WERI-Rb-1 (cell line): ENCODE measurements at regions not wholly inside any gene's neighbourhood (a gene's known extent, or its start where the extent isn't known, plus 50 kb on each side); places are given as distances from the start of the nearest gene placed in this dataset.

Experiments
- DNase-seq: peaks from one replicate; pipeline ENCODE4 v3.0.0-alpha.2; 2020
- H3K27ac ChIP-seq: fragments of 250-450 bp; sonication (Bioruptor Pico); 2 replicates; pipeline ENCODE4 v1.5.1; 2020; ENCODE audit warnings: mild to moderate bottlenecking, moderate library complexity
- H3K27me3 ChIP-seq: fragments of 250-450 bp; sonication (Bioruptor Pico); 2 replicates; pipeline ENCODE4 v1.5.1; 2021; ENCODE audit warnings: mild to moderate bottlenecking, low read depth, moderate library complexity; ENCODE audit not compliant: insufficient read depth, severe bottlenecking
- H3K36me3 ChIP-seq: fragments of 250-450 bp; sonication (Bioruptor Pico); 2 replicates; pipeline ENCODE4 v1.5.1; 2020; ENCODE audit warnings: mild to moderate bottlenecking, moderate library complexity
- H3K4me3 ChIP-seq: 2 replicates; pipeline ENCODE4 v1.5.1; 2011; ENCODE audit warnings: low read depth, mild to moderate bottlenecking, control low read depth, low read length
- H3K9me3 ChIP-seq: fragments of 250-450 bp; sonication (Bioruptor Pico); 2 replicates; pipeline ENCODE4 v1.5.1; 2021; ENCODE audit warnings: mild to moderate bottlenecking, moderate library complexity; ENCODE audit not compliant: severe bottlenecking
- TF ChIP-seq, protein P1 (sequence below): IDR thresholded peaks from 2 replicates; pipeline ENCODE4 v1.5.1; 2011; ENCODE audit warnings: low read depth, mild to moderate bottlenecking, control low read depth, inconsistent platforms, low read length

DNA sequence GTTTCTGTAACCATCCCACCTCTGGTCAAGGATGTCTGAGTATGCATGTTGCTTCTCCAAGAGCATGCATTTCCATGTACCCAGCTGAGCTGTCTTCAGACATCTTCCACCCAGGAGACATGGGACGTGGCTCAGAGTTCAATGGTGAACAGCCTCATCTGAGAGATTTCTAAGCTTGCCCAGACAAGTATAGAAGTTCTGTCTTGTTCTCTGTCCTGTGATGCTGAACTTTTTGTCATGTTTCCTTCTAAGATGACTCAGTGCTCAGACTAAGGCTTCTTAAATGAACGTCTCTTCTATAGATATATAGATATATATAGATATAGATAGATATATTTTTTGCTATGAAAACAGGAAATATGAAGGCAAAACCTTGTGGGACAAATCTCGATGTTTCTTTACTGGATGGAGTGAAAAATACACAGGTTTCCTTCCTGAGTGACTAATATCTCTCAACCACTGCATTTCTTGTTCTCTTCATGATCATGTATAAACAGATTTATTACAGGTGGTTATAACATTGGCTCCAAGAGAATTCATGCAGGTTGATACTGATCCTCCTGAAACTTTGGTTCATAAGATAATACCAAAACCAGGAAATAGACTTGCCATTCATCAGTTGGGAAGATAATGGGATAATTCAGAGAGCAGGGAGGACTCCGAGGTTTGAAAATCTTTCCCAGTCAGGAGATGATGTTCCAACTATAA, 168.2 kb downstream of the ZNF518B start:
- no peak overlapping the region for H3K4me3 ChIP-seq
- H3K27me3 ChIP-seq, result no peaks in the 10 kb centered on the region
- H3K36me3 ChIP-seq, result no peaks in the 10 kb centered on the region
- H3K9me3 ChIP-seq, result no peaks in the 10 kb centered on the region
- TF ChIP-seq, protein P1, sequence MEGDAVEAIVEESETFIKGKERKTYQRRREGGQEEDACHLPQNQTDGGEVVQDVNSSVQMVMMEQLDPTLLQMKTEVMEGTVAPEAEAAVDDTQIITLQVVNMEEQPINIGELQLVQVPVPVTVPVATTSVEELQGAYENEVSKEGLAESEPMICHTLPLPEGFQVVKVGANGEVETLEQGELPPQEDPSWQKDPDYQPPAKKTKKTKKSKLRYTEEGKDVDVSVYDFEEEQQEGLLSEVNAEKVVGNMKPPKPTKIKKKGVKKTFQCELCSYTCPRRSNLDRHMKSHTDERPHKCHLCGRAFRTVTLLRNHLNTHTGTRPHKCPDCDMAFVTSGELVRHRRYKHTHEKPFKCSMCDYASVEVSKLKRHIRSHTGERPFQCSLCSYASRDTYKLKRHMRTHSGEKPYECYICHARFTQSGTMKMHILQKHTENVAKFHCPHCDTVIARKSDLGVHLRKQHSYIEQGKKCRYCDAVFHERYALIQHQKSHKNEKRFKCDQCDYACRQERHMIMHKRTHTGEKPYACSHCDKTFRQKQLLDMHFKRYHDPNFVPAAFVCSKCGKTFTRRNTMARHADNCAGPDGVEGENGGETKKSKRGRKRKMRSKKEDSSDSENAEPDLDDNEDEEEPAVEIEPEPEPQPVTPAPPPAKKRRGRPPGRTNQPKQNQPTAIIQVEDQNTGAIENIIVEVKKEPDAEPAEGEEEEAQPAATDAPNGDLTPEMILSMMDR, result no peak
- no peak for DNase-seq
- H3K27ac ChIP-seq, result no peak overlapping the region

DNA sequence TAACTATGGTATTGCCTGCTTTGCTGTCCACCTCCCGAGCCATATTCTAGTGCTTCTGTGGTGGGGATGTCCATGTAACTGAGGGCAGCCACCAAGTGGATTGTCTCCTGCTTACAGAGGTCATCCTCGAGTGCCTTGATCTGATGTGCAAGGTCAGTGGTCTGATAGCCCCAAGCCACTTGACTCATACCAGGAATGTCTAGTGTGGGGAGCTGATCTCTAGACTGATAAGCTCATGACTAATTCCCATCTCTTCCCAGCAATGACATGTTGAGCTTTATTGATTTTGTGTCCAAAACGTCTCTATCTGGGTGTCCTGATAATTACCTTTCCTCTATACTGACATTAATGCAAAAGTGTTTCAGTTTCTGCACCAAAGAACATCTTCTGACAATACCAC, 168.4 kb upstream of the WDR1 start:
- no peak for DNase-seq
- Histone ChIP-seq H3K4me3 (no peak overlapping the region), H3K36me3 (no peaks in the 10 kb centered on the region), H3K9me3 (no peaks in the 10 kb centered on the region), H3K27ac (no peak overlapping the region), H3K27me3 (no peaks in the 10 kb centered on the region)
- TF ChIP-seq, protein P1, result no peak

DNA sequence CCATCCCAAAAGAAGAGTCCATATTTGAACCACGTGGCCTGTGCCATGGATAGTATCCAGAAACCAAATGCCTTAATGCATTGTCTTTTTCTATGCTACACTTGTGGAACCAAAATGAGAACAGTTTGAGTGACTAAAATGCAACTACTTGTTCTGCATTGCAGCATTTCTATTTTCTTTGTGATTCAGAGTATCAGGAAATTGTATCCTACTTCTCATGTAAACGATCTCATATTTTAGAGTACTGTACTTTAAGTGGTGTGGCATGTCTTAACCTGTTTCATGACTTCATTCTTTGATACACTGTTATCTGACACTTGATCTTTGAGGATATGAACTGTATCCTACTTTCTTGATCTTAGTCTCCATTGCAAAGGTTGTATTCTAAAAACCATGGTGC, 167.2 kb upstream of the WDR1 start:
- TF ChIP-seq, protein P1, result no peak
- Histone ChIP-seq H3K27me3 (no peaks in the 10 kb centered on the region), H3K4me3 (no peak overlapping the region), H3K9me3 (no peaks in the 10 kb centered on the region), H3K27ac (no peak overlapping the region), H3K36me3 (no peaks in the 10 kb centered on the region)
- no peak for DNase-seq

DNA sequence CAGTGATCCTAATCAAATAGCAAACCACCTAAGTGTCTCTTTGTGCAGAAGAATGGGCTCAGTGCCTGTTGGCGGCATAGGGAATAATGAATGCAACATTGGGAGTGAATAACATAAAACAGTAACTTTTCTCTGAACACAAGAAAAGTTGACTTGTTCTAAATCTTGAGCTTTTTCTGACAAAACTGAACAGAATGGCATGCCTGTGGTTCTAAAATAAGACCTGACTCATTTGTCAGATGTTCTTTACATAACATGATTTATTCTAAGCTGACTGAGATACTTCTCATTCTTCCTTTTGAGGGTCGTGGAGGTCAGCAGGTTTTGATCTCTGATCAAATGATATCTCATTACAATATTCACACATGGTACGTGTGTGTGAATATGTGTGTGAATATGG, 165.4 kb upstream of the WDR1 start:
- Histone ChIP-seq H3K36me3 (no peaks in the 10 kb centered on the region), H3K4me3 (no peak overlapping the region), H3K9me3 (no peaks in the 10 kb centered on the region), H3K27ac (no peak overlapping the region), H3K27me3 (no peaks in the 10 kb centered on the region)
- TF ChIP-seq, protein P1, result no peak
- DNase-seq, result no peak

DNA sequence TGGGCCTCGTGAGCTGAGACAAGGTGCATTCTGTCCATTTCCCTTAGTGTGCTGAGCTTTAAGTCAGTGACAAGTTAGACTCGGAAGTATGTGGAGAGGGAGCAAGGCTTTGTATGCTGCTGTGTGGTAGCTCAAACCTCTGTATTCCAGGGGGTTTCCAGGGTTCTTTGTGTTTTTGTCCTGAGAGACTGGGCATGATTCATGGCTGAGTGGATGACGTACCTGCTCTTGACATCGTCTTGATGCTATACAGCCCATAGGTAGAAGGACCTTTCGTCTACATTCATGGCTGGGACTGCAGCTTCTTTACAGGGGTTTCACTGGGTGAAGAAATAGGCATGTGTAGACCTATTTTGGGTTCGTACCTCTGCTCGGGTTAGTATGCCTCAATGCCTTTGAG, 162.7 kb upstream of the WDR1 start:
- Histone ChIP-seq H3K4me3 (no peak overlapping the region), H3K9me3 (no peaks in the 10 kb centered on the region), H3K27me3 (no peaks in the 10 kb centered on the region), H3K27ac (no peak overlapping the region), H3K36me3 (no peaks in the 10 kb centered on the region)
- DNase-seq, result no peak
- TF ChIP-seq, protein P1, result no peak

DNA sequence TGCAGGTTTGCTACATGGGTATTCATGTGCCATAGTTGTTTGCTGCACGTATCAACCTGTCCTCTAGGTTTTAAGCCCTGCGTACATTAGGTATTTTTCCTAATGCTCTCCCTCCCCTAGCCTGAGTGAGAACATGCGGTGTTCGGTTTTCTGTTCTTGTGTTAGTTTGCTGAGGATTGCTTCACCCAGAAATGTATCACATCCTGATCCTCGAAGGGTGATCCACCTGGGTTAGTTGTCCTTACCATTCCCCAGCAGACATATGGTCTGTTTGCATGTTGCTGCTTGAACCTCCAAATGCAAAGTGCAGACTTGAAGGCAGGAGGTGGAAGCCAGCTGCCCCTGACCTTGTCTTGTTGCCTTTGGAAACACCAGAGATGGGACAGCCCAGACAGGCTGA, 161.5 kb upstream of the WDR1 start:
- TF ChIP-seq, protein P1, result no peak
- Histone ChIP-seq H3K9me3 (no peaks in the 10 kb centered on the region), H3K4me3 (no peak overlapping the region), H3K27ac (no peak overlapping the region), H3K27me3 (no peaks in the 10 kb centered on the region), H3K36me3 (no peaks in the 10 kb centered on the region)
- no peak for DNase-seq
